Osteoblast (primary cell): ENCODE measurements at regions not wholly inside any gene's neighbourhood (a gene's known extent, or its start where the extent isn't known, plus 50 kb on each side); places are given as distances from the start of the nearest gene placed in this dataset.
"Not testable (repeated sequence)": the region's sequence is repeated elsewhere in the genome, so short reads cannot be mapped to it uniquely, and the experiment has no call there.

Source experiments
- DNase-seq: peaks from one replicate; pipeline ENCODE4 v3.0.0; 2011; ENCODE audit warnings: low spot score, mixed read lengths; ENCODE audit not compliant: insufficient read length; ENCODE audit errors: missing footprints
- H2AFZ ChIP-seq: 2 replicates; pipeline ENCODE4 v1.6.0; 2011; ENCODE audit warnings: mild to moderate bottlenecking, low read length
- H3K27ac ChIP-seq: 2 replicates; pipeline ENCODE4 v1.5.1; 2011; ENCODE audit warnings: mild to moderate bottlenecking, low read depth, low read length, moderate library complexity
- H3K27me3 ChIP-seq: 2 replicates; pipeline ENCODE4 v1.6.0; 2012; ENCODE audit warnings: mild to moderate bottlenecking, control low read depth, inconsistent platforms, low read length, moderate library complexity; ENCODE audit not compliant: insufficient read depth
- H3K36me3 ChIP-seq: 2 replicates; pipeline ENCODE4 v1.5.1; 2011; ENCODE audit warnings: mild to moderate bottlenecking, low read length, control low read depth, moderate library complexity; ENCODE audit not compliant: insufficient read depth
- H3K4me1 ChIP-seq: 2 replicates; pipeline ENCODE4 v1.5.1; 2011; ENCODE audit warnings: mild to moderate bottlenecking, low read length, control low read depth, moderate library complexity; ENCODE audit not compliant: insufficient read depth
- H3K4me2 ChIP-seq: 2 replicates; pipeline ENCODE4 v1.6.0; 2011; ENCODE audit warnings: mild to moderate bottlenecking, low read length; ENCODE audit not compliant: insufficient read depth
- H3K4me3 ChIP-seq: fragments of 200-600 bp; sonication (generic); 3 replicates; pipeline ENCODE4 v1.5.1; 2012; ENCODE audit warnings: mild to moderate bottlenecking, low read length, inconsistent platforms; ENCODE audit not compliant: insufficient read depth
- H3K79me2 ChIP-seq: 2 replicates; pipeline ENCODE4 v1.6.0; 2012; ENCODE audit warnings: mild to moderate bottlenecking, low read length, control low read depth, inconsistent platforms; ENCODE audit not compliant: insufficient read depth
- H3K9me3 ChIP-seq: 2 replicates; pipeline ENCODE4 v1.5.1; 2011; ENCODE audit warnings: low read depth, low read length, control low read depth
- H4K20me1 ChIP-seq: 2 replicates; pipeline ENCODE4 v1.6.0; 2012; ENCODE audit warnings: mild to moderate bottlenecking, low read length, control low read depth; ENCODE audit not compliant: insufficient read depth
- CTCF ChIP-seq: IDR thresholded peaks from 2 replicates; pipeline ENCODE4 v1.5.1; 2011; ENCODE audit warnings: mild to moderate bottlenecking, low read depth, low read length, moderate library complexity; ENCODE audit errors: extremely low read depth

GRCh38 chr10:30744106-30744505 lies 114.6 kb upstream of the LYZL2 start:
- H3K79me2 ChIP-seq = no peaks in the 10 kb centered on the region
- H3K36me3 ChIP-seq = no peaks in the 10 kb centered on the region
- no peaks in the 10 kb centered on the region for H3K27me3 ChIP-seq
- no peak overlapping the region for H2AFZ ChIP-seq
- H3K27ac ChIP-seq = no peak overlapping the region
- DNase-seq = no peak
- no peaks in the 10 kb centered on the region for H3K9me3 ChIP-seq
- H3K4me2 ChIP-seq = no peak overlapping the region
- no peaks in the 10 kb centered on the region for H3K4me1 ChIP-seq
- no peaks in the 10 kb centered on the region for H4K20me1 ChIP-seq
- TF ChIP-seq CTCF = no peak
- no peak overlapping the region for H3K4me3 ChIP-seq

GRCh38 chr10:30743586-30743985 lies 114.0 kb upstream of the LYZL2 start:
- H2AFZ ChIP-seq = no peak overlapping the region
- no peak for DNase-seq
- no peaks in the 10 kb centered on the region for H3K27me3 ChIP-seq
- H3K36me3 ChIP-seq = no peaks in the 10 kb centered on the region
- H3K4me2 ChIP-seq = no peak overlapping the region
- no peak for TF ChIP-seq CTCF
- H3K9me3 ChIP-seq = no peaks in the 10 kb centered on the region
- no peaks in the 10 kb centered on the region for H3K79me2 ChIP-seq
- H3K27ac ChIP-seq = no peak overlapping the region
- no peak overlapping the region for H3K4me3 ChIP-seq
- H4K20me1 ChIP-seq = no peaks in the 10 kb centered on the region
- H3K4me1 ChIP-seq = no peaks in the 10 kb centered on the region

GRCh38 chr10:30742471-30742870 lies 112.9 kb upstream of the LYZL2 start:
- Histone ChIP-seq H3K4me3 (no peak overlapping the region), H2AFZ (no peak overlapping the region), H3K4me1 (no peaks in the 10 kb centered on the region), H3K9me3 (no peaks in the 10 kb centered on the region), H3K79me2 (no peaks in the 10 kb centered on the region), H3K27ac (no peak overlapping the region), H3K4me2 (no peak overlapping the region), H3K27me3 (no peaks in the 10 kb centered on the region), H4K20me1 (no peaks in the 10 kb centered on the region), H3K36me3 (no peaks in the 10 kb centered on the region)
- no peak for TF ChIP-seq CTCF
- DNase-seq = no peak

GRCh38 chr10:30740774-30741173 lies 111.2 kb upstream of the LYZL2 start:
- not testable (repeated sequence) for H3K9me3 ChIP-seq, H3K4me3 ChIP-seq, H3K79me2 ChIP-seq, DNase-seq, H3K4me2 ChIP-seq, H4K20me1 ChIP-seq, H3K27me3 ChIP-seq, H3K4me1 ChIP-seq, H3K36me3 ChIP-seq, H2AFZ ChIP-seq, H3K27ac ChIP-seq

- Histone ChIP-seq H3K79me2 (no peaks in the 10 kb centered on the region), H3K36me3 (no peaks in the 10 kb centered on the region), H3K9me3 (no peaks in the 10 kb centered on the region), H3K27me3 (no peaks in the 10 kb centered on the region), H3K4me2 (no peak overlapping the region), H4K20me1 (no peaks in the 10 kb centered on the region), H3K27ac (no peak overlapping the region), H3K4me3 (no peak overlapping the region), H2AFZ (no peak overlapping the region), H3K4me1 (peaks cover 8% of the 10 kb centered on the region)
- DNase-seq = no peak
- TF ChIP-seq CTCF = no peak
These were observed 108.9 kb upstream of the LYZL2 start for GRCh38 chr10:30738416-30738815.
